ENCODE measurements at regions not wholly inside any gene's neighbourhood (a gene's known extent, or its start where the extent isn't known, plus 50 kb on each side); places are given as distances from the start of the nearest gene placed in this dataset.

- no peaks in the 10 kb centered on the region for H3K36me3 ChIP-seq (ENCODE audit: insufficient read depth, low read length)
- no peaks in the 10 kb centered on the region for H3K27me3 ChIP-seq (ENCODE audit: insufficient read depth, low read length)
- no peaks in the 10 kb centered on the region for H3K9me3 ChIP-seq (ENCODE audit: control insufficient read depth in 1 of 2, low read length in 2 of 2)
- no peaks in the 10 kb centered on the region for H3K4me1 ChIP-seq (ENCODE audit: insufficient read depth, low read length)
- ChIA-PET CTCF (ENCODE audit: partially characterized antibody) (no interaction called here), POLR2A (ENCODE audit: partially characterized antibody) (no interaction called here)
- no peak for DNase-seq
- no peak overlapping the region for H3K4me3 ChIP-seq (ENCODE audit: low read length in 2 of 2)
- Mint-ChIP-seq H3K4me3 (no peak overlapping the region), H3K27ac (no peak overlapping the region), H3K9me3 (peaks cover 0 to 5% (median 0%) of the 10 kb centered on the region in 8 donors), H3K36me3 (no peaks in the 10 kb centered on the region), H3K27me3 (peaks cover 0 to 2% of the 10 kb centered on the region in 2 donors), H3K4me1 (no peaks in the 10 kb centered on the region)
- intact Hi-C loops (cut with micrococcal nuclease), result no loop called here
- H3K27ac ChIP-seq (ENCODE audit: low read depth, low read length), result no peak overlapping the region
These were observed 95.2 kb upstream of the KLF3 start for GRCh38 chr4:38568768-38569167.

- Histone ChIP-seq H3K27me3 (ENCODE audit: insufficient read depth, low read length) (no peaks in the 10 kb centered on the region), H3K36me3 (ENCODE audit: insufficient read depth, low read length) (no peaks in the 10 kb centered on the region), H3K4me1 (ENCODE audit: insufficient read depth, low read length) (no peaks in the 10 kb centered on the region), H3K9me3 (ENCODE audit: control insufficient read depth in 1 of 2, low read length in 2 of 2) (no peaks in the 10 kb centered on the region), H3K27ac (ENCODE audit: low read depth, low read length) (no peak overlapping the region), H3K4me3 (ENCODE audit: low read length in 2 of 2) (no peak overlapping the region)
- Mint-ChIP-seq H3K4me1 (no peaks in the 10 kb centered on the region), H3K36me3 (no peaks in the 10 kb centered on the region), H3K4me3 (no peak overlapping the region), H3K27me3 (peaks cover 0 to 2% of the 10 kb centered on the region in 2 donors), H3K9me3 (peaks cover 0 to 5% (median 0%) of the 10 kb centered on the region in 8 donors), H3K27ac (no peak overlapping the region)
- intact Hi-C loops (cut with micrococcal nuclease), result no loop called here
- CTCF ChIA-PET (ENCODE audit: partially characterized antibody), result no interaction called here
- no peak for DNase-seq
- POLR2A ChIA-PET (ENCODE audit: partially characterized antibody), result no interaction called here
These were observed 93.2 kb upstream of the KLF3 start for GRCh38 chr4:38570647-38571276.

- H3K9me3 ChIP-seq (ENCODE audit: control insufficient read depth in 1 of 2, low read length in 2 of 2), result no peaks in the 10 kb centered on the region
- H3K36me3 ChIP-seq (ENCODE audit: insufficient read depth, low read length), result no peaks in the 10 kb centered on the region
- no peak overlapping the region for H3K27ac ChIP-seq (ENCODE audit: low read depth, low read length)
- H3K4me1 ChIP-seq (ENCODE audit: insufficient read depth, low read length), result no peaks in the 10 kb centered on the region
- Mint-ChIP-seq H3K27me3 (peaks cover 0 to 2% of the 10 kb centered on the region in 2 donors), H3K9me3 (peaks cover 0 to 5% (median 0%) of the 10 kb centered on the region in 8 donors), H3K27ac (no peak overlapping the region), H3K4me3 (no peak overlapping the region), H3K36me3 (no peaks in the 10 kb centered on the region), H3K4me1 (no peaks in the 10 kb centered on the region)
- H3K4me3 ChIP-seq (ENCODE audit: low read length in 2 of 2), result no peak overlapping the region
- ChIA-PET CTCF (ENCODE audit: partially characterized antibody) (no interaction called here), POLR2A (ENCODE audit: partially characterized antibody) (no interaction called here)
- intact Hi-C loops (cut with micrococcal nuclease), result no loop called here
- no peaks in the 10 kb centered on the region for H3K27me3 ChIP-seq (ENCODE audit: insufficient read depth, low read length)
- DNase-seq, result no peak
These were observed 91.2 kb upstream of the KLF3 start for GRCh38 chr4:38572793-38573192.

GRCh38 chr4:38574559-38575333 lies 89.3 kb upstream of the KLF3 start:
- H3K9me3 Mint-ChIP-seq, result peaks cover 0 to 5% (median 0%) of the 10 kb centered on the region in 8 donors
- Histone ChIP-seq H3K27ac (ENCODE audit: low read depth, low read length) (no peak overlapping the region), H3K4me3 (ENCODE audit: low read length in 2 of 2) (no peak overlapping the region), H3K36me3 (ENCODE audit: insufficient read depth, low read length) (no peaks in the 10 kb centered on the region), H3K9me3 (ENCODE audit: control insufficient read depth in 1 of 2, low read length in 2 of 2) (no peaks in the 10 kb centered on the region), H3K27me3 (ENCODE audit: insufficient read depth, low read length) (no peaks in the 10 kb centered on the region), H3K4me1 (ENCODE audit: insufficient read depth, low read length) (no peaks in the 10 kb centered on the region)
- peaks cover 0 to 2% of the 10 kb centered on the region in 2 donors for H3K27me3 Mint-ChIP-seq
- H3K4me3 Mint-ChIP-seq, result no peak overlapping the region
- intact Hi-C loops (cut with micrococcal nuclease), result no loop called here
- no peaks in the 10 kb centered on the region for H3K4me1 Mint-ChIP-seq
- ChIA-PET POLR2A (ENCODE audit: partially characterized antibody) (no interaction called here), CTCF (ENCODE audit: partially characterized antibody) (no interaction called here)
- H3K36me3 Mint-ChIP-seq, result no peaks in the 10 kb centered on the region
- no peak for DNase-seq
- peak overlapping the region in 1 of 7 donors; percentile 43 for H3K27ac Mint-ChIP-seq

GRCh38 chr4:38576767-38577166 lies 87.2 kb upstream of the KLF3 start:
- DNase-seq, result no peak
- H3K36me3 Mint-ChIP-seq, result no peaks in the 10 kb centered on the region
- Histone ChIP-seq H3K4me3 (ENCODE audit: low read length in 2 of 2) (no peak overlapping the region), H3K27ac (ENCODE audit: low read depth, low read length) (no peak overlapping the region), H3K36me3 (ENCODE audit: insufficient read depth, low read length) (no peaks in the 10 kb centered on the region), H3K27me3 (ENCODE audit: insufficient read depth, low read length) (no peaks in the 10 kb centered on the region), H3K9me3 (ENCODE audit: control insufficient read depth in 1 of 2, low read length in 2 of 2) (no peaks in the 10 kb centered on the region), H3K4me1 (ENCODE audit: insufficient read depth, low read length) (no peaks in the 10 kb centered on the region)
- no peaks in the 10 kb centered on the region for H3K27me3 Mint-ChIP-seq
- no peak overlapping the region for H3K4me3 Mint-ChIP-seq
- no peaks in the 10 kb centered on the region for H3K9me3 Mint-ChIP-seq
- ChIA-PET CTCF (ENCODE audit: partially characterized antibody) (interaction anchor here (1.1 to 1.2 kb wide), 3 partner anchors 10 to 397 kb away, joined by 3 to 4 read pairs (median 3); no protein-coding TSS in a partner anchor), POLR2A (ENCODE audit: partially characterized antibody) (interaction anchor here (0.6 to 1.2 kb wide), 2 partner anchors 38 to 66 kb away, joined by 3 read pairs; no protein-coding TSS in a partner anchor)
- no peak overlapping the region for H3K27ac Mint-ChIP-seq
- intact Hi-C loops (cut with micrococcal nuclease), result no loop called here
- H3K4me1 Mint-ChIP-seq, result peaks cover 0 to 10% (median under 1%) of the 10 kb centered on the region in 4 donors

GRCh38 chr4:38577462-38577861 lies 86.5 kb upstream of the KLF3 start:
- Mint-ChIP-seq H3K36me3 (no peaks in the 10 kb centered on the region), H3K27me3 (no peaks in the 10 kb centered on the region), H3K9me3 (no peaks in the 10 kb centered on the region), H3K4me1 (peaks cover 1 to 17% (median 7%) of the 10 kb centered on the region in 4 donors), H3K4me3 (no peak overlapping the region), H3K27ac (no peak overlapping the region)
- DNase-seq, result no peak
- Histone ChIP-seq H3K4me1 (ENCODE audit: insufficient read depth, low read length) (peaks cover 3% of the 10 kb centered on the region), H3K27me3 (ENCODE audit: insufficient read depth, low read length) (no peaks in the 10 kb centered on the region), H3K4me3 (ENCODE audit: low read length in 2 of 2) (no peak overlapping the region), H3K9me3 (ENCODE audit: control insufficient read depth in 1 of 2, low read length in 2 of 2) (no peaks in the 10 kb centered on the region), H3K36me3 (ENCODE audit: insufficient read depth, low read length) (no peaks in the 10 kb centered on the region), H3K27ac (ENCODE audit: low read depth, low read length) (no peak overlapping the region)
- ChIA-PET POLR2A (ENCODE audit: partially characterized antibody) (interaction anchor here (0.5 to 1.2 kb wide), 2 partner anchors 57 to 67 kb away, joined by 3 read pairs; no protein-coding TSS in a partner anchor), CTCF (ENCODE audit: partially characterized antibody) (interaction anchor here (1.2 kb wide), 2 partner anchors 13 to 397 kb away, joined by 3 to 4 read pairs; no protein-coding TSS in a partner anchor)
- intact Hi-C loops (cut with micrococcal nuclease), result no loop called here

- H3K27me3 Mint-ChIP-seq, result no peaks in the 10 kb centered on the region
- Histone ChIP-seq H3K27me3 (ENCODE audit: insufficient read depth, low read length) (no peaks in the 10 kb centered on the region), H3K4me1 (ENCODE audit: insufficient read depth, low read length) (peaks cover 21% of the 10 kb centered on the region), H3K9me3 (ENCODE audit: control insufficient read depth in 1 of 2, low read length in 2 of 2) (no peaks in the 10 kb centered on the region), H3K27ac (ENCODE audit: low read depth, low read length) (no peak overlapping the region), H3K36me3 (ENCODE audit: insufficient read depth, low read length) (no peaks in the 10 kb centered on the region), H3K4me3 (ENCODE audit: low read length in 2 of 2) (no peak overlapping the region)
- peak overlapping the region in 5 of 7 donors; percentile 1 to 65 (median 37) for H3K27ac Mint-ChIP-seq
- ChIA-PET CTCF (ENCODE audit: partially characterized antibody) (interaction anchor here (3.8 kb wide), 1 partner anchor 94 kb away, joined by 17 read pairs; no protein-coding TSS in a partner anchor), POLR2A (ENCODE audit: partially characterized antibody) (interaction anchor here (0.8 to 2.2 kb wide), 4 partner anchors 52 to 85 kb away, joined by 3 to 8 read pairs (median 3); no protein-coding TSS in a partner anchor)
- H3K36me3 Mint-ChIP-seq, result no peaks in the 10 kb centered on the region
- no peak for DNase-seq
- H3K9me3 Mint-ChIP-seq, result peaks cover 0 to 2% (median 0%) of the 10 kb centered on the region in 8 donors
- intact Hi-C loops (cut with micrococcal nuclease), result loop anchor here (5.0 kb wide), 1 partner anchor 59 kb away; no protein-coding TSS in a partner anchor
- peak overlapping the region in 2 of 8 donors; percentile 4 to 33 for H3K4me3 Mint-ChIP-seq
- peaks cover 11 to 44% (median 26%) of the 10 kb centered on the region in 4 donors for H3K4me1 Mint-ChIP-seq
These were observed 82.4 kb upstream of the KLF3 start for GRCh38 chr4:38581426-38582106.

Data from CD4-positive, alpha-beta memory T cell (primary cell).